Renal cortical epithelial cell (primary cell): ENCODE measurements at regions not wholly inside any gene's neighbourhood (a gene's known extent, or its start where the extent isn't known, plus 50 kb on each side); places are given as distances from the start of the nearest gene placed in this dataset.

Experiments
- DNase-seq: peaks from one replicate; pipeline ENCODE4 v3.0.0-alpha.2; 2011; ENCODE audit warnings: low read depth

- DNase-seq = no peak
Measured at GRCh38 chr9:134273647-134274046, 52.6 kb upstream of the RXRA start.

- DNase-seq = no peak
Measured at GRCh38 chr9:134275375-134275774, 50.9 kb upstream of the RXRA start.

GRCh38 chr9:134276453-134277245 is 49.6 kb upstream of the RXRA start:
- DNase-seq = no peak
